HUES6 (cell line): ENCODE measurements at regions not wholly inside any gene's neighbourhood (a gene's known extent, or its start where the extent isn't known, plus 50 kb on each side); places are given as distances from the start of the nearest gene placed in this dataset.

Experiments used
- H3K27ac ChIP-seq: 2 replicates; pipeline ENCODE4 v1.7.0; 2013; ENCODE audit warnings: low read depth, mild to moderate bottlenecking, low read length, inconsistent platforms
- H3K27me3 ChIP-seq: 2 replicates; pipeline ENCODE4 v1.6.1; 2013; ENCODE audit warnings: low read length; ENCODE audit not compliant: control insufficient read depth, insufficient read depth
- H3K36me3 ChIP-seq: 2 replicates; pipeline ENCODE4 v1.6.1; 2013; ENCODE audit warnings: low read length; ENCODE audit not compliant: control insufficient read depth, insufficient read depth
- H3K4me1 ChIP-seq: 2 replicates; pipeline ENCODE4 v1.6.1; 2013; ENCODE audit warnings: low read length; ENCODE audit not compliant: control insufficient read depth, insufficient read depth
- H3K4me3 ChIP-seq: 2 replicates; pipeline ENCODE4 v1.5.1; 2013; ENCODE audit warnings: low read depth, low read length
- H3K9ac ChIP-seq: one replicate; pipeline ENCODE4 v1.6.1; 2013; ENCODE audit warnings: mild to moderate bottlenecking, low read length
- H3K9me3 ChIP-seq: 2 replicates; pipeline ENCODE4 v1.6.1; 2013; ENCODE audit warnings: low read depth, low read length; ENCODE audit not compliant: control insufficient read depth, insufficient read depth

DNA sequence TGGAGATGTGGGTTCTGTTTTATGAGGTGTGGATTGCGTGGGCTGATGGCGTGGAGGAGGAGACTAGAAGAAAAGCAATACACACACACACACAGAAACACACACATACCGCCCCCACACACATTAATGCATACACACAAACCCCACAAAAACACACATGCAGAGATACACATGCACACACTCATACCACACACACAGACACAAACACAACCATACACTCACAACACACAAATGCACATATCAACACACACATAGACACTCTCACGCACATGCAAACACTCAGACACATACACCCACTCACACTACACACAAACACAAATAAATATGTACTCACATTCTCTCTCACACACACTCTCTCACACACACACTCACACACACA lies 75.7 kb upstream of the UBL3 start:
- no peak overlapping the region for H3K27ac ChIP-seq
- peaks cover 19% of the 10 kb centered on the region for H3K4me1 ChIP-seq
- no peak overlapping the region for H3K9ac ChIP-seq
- H3K27me3 ChIP-seq: peaks cover 4% of the 10 kb centered on the region; the same call in 1 of the 2 replicates
- no peak overlapping the region for H3K4me3 ChIP-seq
- H3K9me3 ChIP-seq: 0 out of 2 replicates have a peak, but pooled peaks cover 2% of the 10 kb centered on the region
- H3K36me3 ChIP-seq: no peaks in the 10 kb centered on the region

DNA sequence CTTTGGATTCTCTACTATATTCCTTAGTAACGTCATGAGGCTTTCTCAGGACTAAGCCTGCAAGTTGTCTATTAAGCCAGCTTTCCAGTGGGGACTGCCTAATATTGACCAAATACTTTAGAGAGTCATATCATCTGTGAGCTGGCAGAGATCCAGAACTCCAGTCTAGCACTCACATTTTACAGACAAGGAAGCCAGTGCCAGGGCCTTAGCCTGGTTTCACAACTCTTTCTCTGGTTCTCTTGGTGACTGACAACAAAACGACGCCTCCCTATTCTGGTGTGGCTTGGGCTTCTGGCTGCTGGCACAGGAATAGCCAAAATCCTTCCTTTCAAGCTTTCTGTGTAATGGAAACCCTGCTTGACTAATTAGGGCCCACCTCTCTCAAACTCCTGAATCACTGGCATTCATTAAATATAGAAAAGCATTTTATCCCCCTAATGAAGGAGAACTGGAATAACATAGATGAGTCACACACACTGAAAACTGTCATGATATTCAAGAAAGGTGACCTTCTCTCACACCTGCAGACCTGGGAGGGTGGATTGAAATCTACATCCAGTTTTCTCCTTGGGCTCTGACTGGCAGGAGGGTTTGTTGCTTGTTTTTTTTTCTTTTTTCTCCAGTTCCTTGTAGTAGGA lies 75.2 kb upstream of the UBL3 start:
- Histone ChIP-seq H3K27ac (no peak overlapping the region), H3K36me3 (no peaks in the 10 kb centered on the region), H3K9ac (no peak overlapping the region), H3K4me1 (peaks cover 19% of the 10 kb centered on the region), H3K4me3 (no peak overlapping the region), H3K27me3 (peaks cover 4% of the 10 kb centered on the region; the same call in 1 of the 2 replicates), H3K9me3 (0 out of 2 replicates have a peak, but pooled peaks cover 2% of the 10 kb centered on the region)

- no peak overlapping the region for H3K4me3 ChIP-seq
- H3K4me1 ChIP-seq: peaks cover 19% of the 10 kb centered on the region
- H3K27me3 ChIP-seq: peaks cover 4% of the 10 kb centered on the region; the same call in 1 of the 2 replicates
- H3K27ac ChIP-seq: no peak overlapping the region
- H3K36me3 ChIP-seq: no peaks in the 10 kb centered on the region
- no peak overlapping the region for H3K9ac ChIP-seq
- H3K9me3 ChIP-seq: no peaks in the 10 kb centered on the region
Measured at GRCh38 chr13:29924482-29925350, 74.3 kb upstream of the UBL3 start.

- Histone ChIP-seq H3K4me3 (no peak overlapping the region), H3K9me3 (no peaks in the 10 kb centered on the region), H3K36me3 (no peaks in the 10 kb centered on the region), H3K27me3 (peaks cover 4% of the 10 kb centered on the region; the same call in 1 of the 2 replicates), H3K27ac (peak overlapping the region; percentile 0; the same call in 1 of the 2 replicates), H3K4me1 (peaks cover 19% of the 10 kb centered on the region), H3K9ac (peak overlapping the region; percentile 36)
Measured at GRCh38 chr13:29923554-29924481, 73.4 kb upstream of the UBL3 start.

GRCh38 chr13:29922896-29923295 lies 72.5 kb upstream of the UBL3 start:
- no peak overlapping the region for H3K9ac ChIP-seq
- peaks cover 19% of the 10 kb centered on the region for H3K4me1 ChIP-seq
- no peak overlapping the region for H3K27ac ChIP-seq

DNA sequence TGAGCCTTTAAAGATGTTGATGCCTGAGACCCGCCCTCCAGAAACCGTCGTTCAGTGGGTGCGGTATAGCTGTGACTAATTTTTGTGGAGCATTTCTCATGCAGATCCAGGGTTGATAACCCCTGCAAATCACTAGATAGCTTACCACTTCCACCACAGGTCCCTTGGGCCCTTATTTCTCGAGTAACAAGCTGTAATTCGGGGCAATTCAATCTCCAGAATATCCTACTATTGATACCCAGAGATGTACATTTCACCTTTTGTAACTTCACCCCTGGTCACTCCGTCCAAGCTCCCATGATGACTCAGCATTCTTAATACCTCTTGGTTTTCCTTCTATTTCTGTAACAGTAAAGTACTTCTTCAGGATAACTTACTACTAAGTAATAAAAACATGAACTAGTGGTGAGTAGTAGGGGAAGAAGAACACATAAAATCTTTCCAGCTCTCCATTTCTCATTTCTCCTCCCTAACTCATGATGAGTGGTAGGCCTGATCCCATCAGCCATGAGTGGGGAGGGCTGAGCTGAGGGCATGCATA lies 71.9 kb upstream of the UBL3 start:
- peaks cover 19% of the 10 kb centered on the region for H3K4me1 ChIP-seq
- H3K4me3 ChIP-seq: no peak overlapping the region
- no peaks in the 10 kb centered on the region for H3K36me3 ChIP-seq
- H3K27me3 ChIP-seq: peaks cover 4% of the 10 kb centered on the region; the same call in 1 of the 2 replicates
- no peak overlapping the region for H3K27ac ChIP-seq
- no peak overlapping the region for H3K9ac ChIP-seq
- H3K9me3 ChIP-seq: peaks cover 2% of the 10 kb centered on the region; the same call in 1 of the 2 replicates

More at GRCh38 chr13:29922896-29923295, 72.5 kb upstream of the UBL3 start:
- Histone ChIP-seq H3K36me3 (no peaks in the 10 kb centered on the region), H3K9me3 (peaks cover 2% of the 10 kb centered on the region; the same call in 1 of the 2 replicates), H3K4me3 (no peak overlapping the region), H3K27me3 (peaks cover 4% of the 10 kb centered on the region; the same call in 1 of the 2 replicates)

GRCh38 chr13:29921542-29921941 lies 71.1 kb upstream of the UBL3 start:
- Histone ChIP-seq H3K36me3 (no peaks in the 10 kb centered on the region), H3K9ac (no peak overlapping the region), H3K4me3 (no peak overlapping the region), H3K4me1 (peaks cover 19% of the 10 kb centered on the region), H3K27me3 (peaks cover 4% of the 10 kb centered on the region; the same call in 1 of the 2 replicates), H3K9me3 (peaks cover 2% of the 10 kb centered on the region; the same call in 1 of the 2 replicates), H3K27ac (no peak overlapping the region)

- peaks cover 18% of the 10 kb centered on the region for H3K4me1 ChIP-seq
- H3K4me3 ChIP-seq: no peak overlapping the region
- peaks cover 3% of the 10 kb centered on the region; the same call in 1 of the 2 replicates for H3K27me3 ChIP-seq
- no peak overlapping the region for H3K9ac ChIP-seq
- H3K9me3 ChIP-seq: peaks cover 2% of the 10 kb centered on the region; the same call in 1 of the 2 replicates
- no peak overlapping the region for H3K27ac ChIP-seq
- no peaks in the 10 kb centered on the region for H3K36me3 ChIP-seq
Measured at GRCh38 chr13:29920025-29920643, 69.7 kb upstream of the UBL3 start.

DNA sequence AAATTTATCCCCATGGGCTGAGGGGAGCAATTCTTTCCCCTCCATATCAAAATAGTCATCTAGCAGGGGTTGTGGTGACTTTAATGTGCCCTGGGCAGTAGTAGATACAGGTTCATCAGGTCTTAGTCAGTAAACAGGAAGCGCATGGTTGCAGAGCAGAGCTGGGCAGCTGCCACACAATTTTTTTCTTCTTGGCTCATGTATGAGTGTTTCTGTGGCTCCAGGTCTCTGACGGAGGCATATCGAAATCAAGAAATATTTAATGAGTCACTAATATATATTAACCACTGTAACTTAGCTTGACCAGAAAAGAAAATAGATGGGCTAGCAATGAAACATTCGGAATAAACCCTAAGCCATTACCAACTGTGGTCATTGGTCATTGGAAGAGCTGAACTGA lies 68.4 kb upstream of the UBL3 start:
- no peak overlapping the region for H3K4me3 ChIP-seq
- H3K9ac ChIP-seq: no peak overlapping the region
- no peaks in the 10 kb centered on the region for H3K36me3 ChIP-seq
- H3K9me3 ChIP-seq: peaks cover 2% of the 10 kb centered on the region; the same call in 1 of the 2 replicates
- no peak overlapping the region for H3K27ac ChIP-seq
- H3K27me3 ChIP-seq: no peaks in the 10 kb centered on the region
- peaks cover 5% of the 10 kb centered on the region; the same call in 1 of the 2 replicates for H3K4me1 ChIP-seq

DNA sequence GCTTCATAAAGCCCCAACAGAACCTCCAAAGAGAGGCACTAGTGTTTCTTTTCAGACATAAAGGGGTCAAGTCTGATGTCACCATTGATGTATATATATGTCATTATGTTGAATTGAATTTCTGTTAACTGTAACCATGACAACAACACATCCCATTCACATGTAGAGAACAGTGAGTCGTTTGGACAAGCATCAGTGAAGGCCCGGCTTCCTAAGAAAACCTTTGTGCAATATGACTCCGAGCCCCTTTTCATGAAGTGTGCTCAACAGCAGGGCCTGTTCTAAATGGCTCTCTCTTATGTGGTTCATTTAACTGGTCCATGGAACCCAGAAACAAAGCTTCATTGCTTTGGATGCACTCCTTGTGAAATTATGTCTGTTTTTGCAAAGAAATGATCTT lies 67.2 kb upstream of the UBL3 start:
- H3K27ac ChIP-seq: no peak overlapping the region
- H3K36me3 ChIP-seq: no peaks in the 10 kb centered on the region
- H3K9me3 ChIP-seq: peaks cover 2% of the 10 kb centered on the region; the same call in 1 of the 2 replicates
- no peak overlapping the region for H3K9ac ChIP-seq
- no peak overlapping the region for H3K4me3 ChIP-seq
- no peaks in the 10 kb centered on the region; the same call in 1 of the 2 replicates for H3K4me1 ChIP-seq
- no peaks in the 10 kb centered on the region for H3K27me3 ChIP-seq
